ENCODE measurements at regions not wholly inside any gene's neighbourhood (a gene's known extent, or its start where the extent isn't known, plus 50 kb on each side); places are given as distances from the start of the nearest gene placed in this dataset.

DNA sequence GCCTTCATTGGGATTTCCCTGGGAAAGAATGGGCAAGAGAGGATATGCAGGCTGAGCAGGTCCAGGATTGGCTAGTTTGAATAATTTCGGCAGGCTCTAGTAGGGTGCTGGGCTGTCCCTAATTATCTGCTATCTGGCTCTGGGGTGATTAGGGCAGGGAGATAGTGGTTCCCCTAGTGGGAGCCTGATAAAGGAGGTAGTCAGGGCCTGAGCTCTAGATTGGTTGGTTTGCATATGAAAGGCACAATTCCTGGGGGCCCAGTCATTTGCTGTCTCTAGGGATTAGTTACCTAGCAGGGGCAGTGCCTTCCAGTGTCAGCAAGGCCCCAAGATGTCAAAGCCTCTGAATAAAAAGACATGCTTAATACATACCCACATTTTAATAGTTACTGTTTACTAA is 690.1 kb upstream of the KLHL29 start:
- TF ChIP-seq POLR2A (IDR thresholded peaks at IDR 0.05): no peak
- TF ChIP-seq CTCF (IDR thresholded peaks at IDR 0.05): no peak

All from heart left ventricle (tissue), 13 donors.